NCI-H187 treated with DMSO at 0.1 percent for 48 hours (cell line): ENCODE measurements at regions not wholly inside any gene's neighbourhood (a gene's known extent, or its start where the extent isn't known, plus 50 kb on each side); places are given as distances from the start of the nearest gene placed in this dataset.

Experiments used
- DNase-seq: peaks from one replicate; lab custom pipeline; 2025; lab: John Stamatoyannopoulos, UW

DNA sequence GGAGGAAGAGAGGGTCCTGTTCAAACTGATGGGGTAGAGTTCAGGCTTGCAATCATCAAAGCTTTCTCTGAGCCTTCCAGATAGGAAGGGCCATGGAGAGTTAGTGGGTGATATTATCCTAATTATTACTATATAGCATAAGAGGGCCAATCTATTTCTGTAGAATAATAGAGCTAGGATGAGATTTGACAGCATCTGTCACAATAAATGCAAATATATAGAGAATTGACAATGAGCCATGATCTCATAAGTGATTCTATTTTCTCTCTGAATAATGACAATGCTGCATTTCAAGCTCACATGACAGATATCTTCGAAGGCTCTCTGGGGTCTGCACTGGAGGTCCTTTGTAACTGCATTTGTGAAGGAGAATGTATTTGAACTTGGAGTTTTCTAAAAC is 521.9 kb upstream of the CELF4 start:
- no peak for DNase-seq

DNA sequence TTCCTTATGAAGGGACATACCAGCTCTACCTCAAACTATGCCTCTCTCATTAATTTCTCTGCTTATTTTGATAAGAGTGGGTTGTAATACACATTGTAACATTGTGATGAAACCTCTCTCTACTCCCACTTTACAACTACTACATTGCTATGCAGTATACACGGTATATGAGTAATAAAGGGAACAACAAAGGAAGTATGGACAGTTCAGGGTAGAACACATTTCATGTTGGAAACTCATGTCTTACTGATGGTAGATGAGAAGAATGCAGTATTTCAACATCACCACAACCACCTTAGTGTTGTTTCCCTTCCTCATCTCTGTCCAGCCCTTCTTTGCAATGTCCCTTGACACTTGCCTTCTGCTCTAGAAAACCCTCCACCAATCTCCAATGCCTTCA is 515.9 kb upstream of the CELF4 start:
- no peak for DNase-seq

DNA sequence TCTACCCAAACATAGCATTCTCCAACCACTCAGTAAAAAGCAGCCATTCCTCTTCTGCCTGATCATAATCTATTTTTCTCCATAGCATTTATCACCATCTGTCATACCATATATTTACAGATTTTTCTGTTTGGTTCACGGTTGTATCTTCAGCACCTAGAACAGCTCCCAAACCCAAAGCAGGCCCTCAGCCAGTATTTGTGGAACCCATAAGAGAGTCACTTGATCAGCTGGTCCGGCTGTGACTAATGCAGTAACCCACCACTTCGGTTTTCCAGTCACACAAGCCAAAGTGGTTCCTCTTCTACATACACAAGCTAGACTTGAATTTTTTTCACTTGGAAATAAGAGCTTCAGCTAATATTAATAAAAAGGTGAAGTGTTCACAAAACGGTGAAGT is 511.6 kb upstream of the CELF4 start:
- no peak for DNase-seq

DNA sequence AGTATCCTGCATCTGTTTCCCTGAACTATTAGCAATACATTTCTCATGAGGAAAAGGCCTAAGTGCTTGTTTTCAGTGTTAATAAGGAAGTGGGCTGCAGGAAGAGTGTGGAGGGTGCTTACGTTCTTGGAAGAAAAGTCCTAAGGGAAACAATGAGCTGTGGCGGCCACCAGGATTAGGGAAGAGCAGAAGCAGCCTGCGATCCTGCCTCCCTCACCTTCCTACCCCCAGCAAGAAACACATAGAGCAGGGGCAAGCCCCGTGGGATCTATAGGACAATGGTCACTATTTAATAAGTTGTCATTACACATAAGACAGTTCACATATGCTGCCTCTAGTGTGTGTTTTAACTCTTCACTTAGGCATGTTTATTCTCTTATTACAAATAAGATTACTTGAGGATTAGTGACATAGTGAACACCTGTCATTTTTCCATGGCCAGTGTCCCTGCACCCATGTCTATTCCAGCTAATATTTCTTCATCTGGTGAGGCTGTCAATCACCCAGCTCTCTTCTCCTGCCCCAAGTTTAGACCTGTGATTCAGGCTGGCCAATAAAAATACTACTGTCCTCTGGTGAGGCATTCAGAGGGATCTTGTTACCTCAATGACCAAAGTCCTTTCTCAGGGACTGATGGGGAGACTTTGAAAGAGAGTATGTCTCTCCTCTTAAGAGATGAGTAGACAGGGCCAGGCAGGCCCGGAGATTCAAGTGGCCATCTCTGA is 510.9 kb upstream of the CELF4 start:
- DNase-seq = no peak

DNA sequence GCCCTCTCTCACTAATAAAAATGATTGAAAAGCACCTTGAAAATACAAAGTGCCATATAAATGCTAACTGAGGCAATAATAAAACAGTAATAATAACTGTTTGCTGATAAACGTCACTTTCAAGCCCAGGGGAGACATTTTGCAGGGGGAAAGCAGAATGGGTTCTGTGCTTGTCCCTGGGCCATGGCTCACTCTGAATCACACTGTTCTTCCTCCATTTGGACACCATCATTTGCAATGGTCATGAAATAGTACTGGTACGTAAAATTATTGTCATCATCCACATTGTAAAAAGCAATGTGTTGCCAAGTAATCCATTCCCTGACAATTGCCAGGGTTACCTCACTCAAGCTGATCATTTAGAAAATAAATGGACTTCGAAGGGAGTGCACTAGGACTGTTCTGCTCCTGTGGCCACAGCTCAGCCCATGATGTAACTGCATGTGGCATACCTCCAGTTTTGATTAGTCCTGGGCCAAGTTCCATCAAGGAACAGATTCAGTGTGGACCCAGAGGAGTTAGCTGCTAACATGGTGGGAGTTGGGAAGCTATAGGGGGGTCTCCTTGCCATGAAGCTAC is 508.8 kb upstream of the CELF4 start:
- no peak for DNase-seq

DNA sequence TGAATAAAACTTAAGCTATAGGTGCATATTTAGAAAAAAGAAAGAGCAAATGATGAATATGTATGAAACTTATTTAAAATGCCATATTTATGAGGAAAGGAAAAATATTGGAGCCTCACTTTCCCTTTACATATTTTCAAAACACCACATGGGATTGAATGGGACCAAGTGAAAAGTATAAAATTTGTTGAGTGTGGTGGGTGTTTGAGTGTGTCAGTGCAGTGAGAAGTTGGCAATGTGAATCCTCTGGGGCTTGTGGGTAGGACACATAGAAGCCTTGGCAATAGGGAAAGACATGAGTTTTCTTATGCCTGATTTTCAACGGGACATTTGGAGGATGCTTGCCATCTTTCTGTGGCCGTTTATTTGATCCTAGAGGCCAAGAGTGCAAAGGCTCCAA is 502.2 kb upstream of the CELF4 start:
- DNase-seq = no peak

DNA sequence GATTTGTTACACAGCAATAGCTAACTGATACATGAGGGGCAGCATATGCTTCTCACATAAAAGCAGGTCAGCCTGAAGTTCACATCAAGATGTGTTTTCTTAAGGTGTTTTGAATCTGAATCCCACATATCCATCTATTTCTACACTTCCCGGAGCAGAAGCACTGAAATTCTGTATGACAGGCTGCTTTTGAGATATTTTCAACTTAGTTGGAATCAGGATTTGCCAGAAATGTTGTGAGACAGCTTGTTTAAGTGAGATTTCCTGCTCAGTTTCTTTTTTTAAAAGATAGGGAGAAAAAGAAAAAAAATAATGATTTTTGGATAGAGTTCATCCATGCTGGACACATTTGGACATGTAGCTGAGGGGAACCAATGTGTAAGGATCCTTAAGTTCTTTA is 501.5 kb upstream of the CELF4 start:
- DNase-seq = no peak

DNA sequence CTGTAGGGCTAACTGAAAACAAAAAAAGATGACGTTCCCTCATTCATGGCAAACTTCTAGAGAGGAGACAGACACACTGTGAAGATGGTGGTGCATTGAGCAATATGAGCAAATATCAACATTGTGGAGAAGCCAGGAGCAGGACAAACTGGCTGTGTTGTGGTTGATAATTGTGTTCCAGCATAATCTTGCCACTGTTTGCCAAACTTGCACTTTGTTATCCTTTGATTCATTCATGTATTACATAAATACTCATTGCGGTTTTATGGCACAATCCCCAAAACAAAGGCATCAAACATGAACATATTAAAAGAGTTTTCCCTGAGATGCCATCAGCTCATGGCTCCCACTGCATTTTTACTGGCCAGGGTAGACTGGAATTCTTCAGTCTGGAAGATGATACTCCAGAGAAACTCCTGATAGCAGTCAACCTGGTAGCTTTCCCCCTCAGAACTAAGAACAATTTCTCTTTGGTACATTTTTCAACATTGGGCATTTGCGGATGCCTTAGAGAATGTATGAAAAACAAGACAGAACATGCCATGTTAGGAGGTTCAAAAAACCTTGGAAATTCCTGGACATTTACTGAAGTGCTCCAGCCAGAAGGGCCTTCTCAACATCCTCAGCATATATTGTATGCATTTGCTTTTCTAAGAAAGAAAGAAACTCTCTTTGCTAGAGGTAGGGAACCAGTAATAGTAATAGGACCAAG is 487.4 kb upstream of the CELF4 start:
- DNase-seq = no peak

DNA sequence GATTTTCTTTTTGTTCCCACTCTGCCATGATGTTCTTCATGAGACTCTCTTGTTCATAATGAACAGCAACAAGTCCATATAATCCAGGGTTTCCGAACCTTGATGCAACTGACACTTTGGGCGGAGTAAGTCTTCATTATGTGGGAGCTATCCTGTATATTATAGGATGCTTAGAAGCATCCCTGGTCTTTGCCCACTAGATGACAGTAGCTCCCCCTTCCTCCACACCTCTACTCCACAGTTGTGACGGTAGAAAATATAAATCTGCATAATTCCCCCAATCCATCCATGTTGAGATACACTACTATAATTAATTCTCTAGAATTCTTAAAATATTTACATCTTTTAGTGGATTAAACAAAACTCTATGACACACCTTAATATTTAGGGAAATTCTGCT is 482.2 kb upstream of the CELF4 start:
- DNase-seq = no peak

DNA sequence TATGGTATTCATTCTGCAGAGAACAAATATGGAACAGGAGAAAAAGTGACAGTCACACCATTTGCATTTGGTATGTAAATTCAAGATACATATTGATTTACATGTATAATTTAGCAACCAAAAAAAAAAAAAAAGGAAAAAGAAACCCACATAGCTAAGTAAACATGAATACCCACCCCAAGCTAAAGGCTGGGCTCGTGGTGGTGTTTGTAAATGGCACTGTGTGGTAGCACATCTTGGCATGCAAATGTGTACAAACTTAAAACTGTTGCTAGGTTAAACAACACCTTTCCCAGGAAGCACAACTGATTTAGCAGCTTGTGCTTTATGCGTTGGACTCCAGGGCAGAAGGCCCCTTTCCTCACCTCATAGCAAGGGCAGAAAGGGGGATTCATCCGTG is 481.1 kb upstream of the CELF4 start:
- DNase-seq = no peak

DNA sequence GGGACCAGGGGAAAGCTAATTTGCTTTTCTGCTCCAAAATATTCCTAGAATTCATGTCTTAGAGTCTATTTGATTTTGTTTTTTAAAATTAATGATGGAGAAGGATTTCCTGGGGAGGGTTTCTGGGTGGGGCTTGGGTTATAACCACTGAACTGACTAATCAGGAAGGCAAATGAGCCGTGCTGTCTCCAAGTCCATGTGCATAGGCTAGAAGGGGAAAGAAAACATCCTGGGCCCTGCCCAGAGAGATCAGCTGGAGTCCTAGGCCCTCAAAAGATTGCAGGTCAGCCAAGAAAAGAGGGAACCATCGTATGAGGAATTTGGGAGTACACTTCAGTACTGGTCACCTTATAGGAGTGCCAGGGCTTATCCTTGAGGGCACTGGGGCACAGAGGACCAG is 480.2 kb upstream of the CELF4 start:
- DNase-seq = no peak

DNA sequence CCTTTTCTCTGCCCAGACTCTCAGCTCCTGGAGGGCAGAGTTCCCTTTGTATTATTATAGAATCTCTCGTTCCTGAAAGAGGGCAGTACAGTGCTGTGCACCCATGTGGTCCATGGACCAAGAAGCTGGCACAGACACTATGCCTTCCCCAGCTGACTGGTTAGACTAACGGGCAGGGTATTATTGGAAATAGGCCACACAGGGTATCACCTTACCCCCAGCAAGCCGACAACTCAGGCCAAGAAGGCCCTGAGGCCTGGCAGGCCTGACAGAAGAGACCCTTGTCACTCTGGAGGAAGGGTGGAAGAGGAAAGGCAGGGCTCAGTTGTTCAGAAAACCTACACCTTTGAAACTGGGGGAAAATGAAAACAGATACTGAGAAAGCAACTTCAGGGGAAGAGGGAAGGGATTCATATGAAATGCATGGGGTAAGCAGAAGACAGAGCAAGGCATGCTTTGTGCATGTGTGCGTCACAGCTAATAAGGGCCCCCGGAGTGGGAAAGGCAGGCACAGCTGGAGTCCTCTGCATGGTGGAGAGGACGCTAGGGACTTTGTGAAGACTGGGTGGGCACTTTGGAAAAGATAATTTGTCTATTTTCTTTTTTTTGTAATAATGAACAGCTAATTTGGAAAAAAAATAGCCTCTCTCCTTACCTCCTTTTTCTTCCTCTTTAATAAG is 476.8 kb upstream of the CELF4 start:
- no peak for DNase-seq

DNA sequence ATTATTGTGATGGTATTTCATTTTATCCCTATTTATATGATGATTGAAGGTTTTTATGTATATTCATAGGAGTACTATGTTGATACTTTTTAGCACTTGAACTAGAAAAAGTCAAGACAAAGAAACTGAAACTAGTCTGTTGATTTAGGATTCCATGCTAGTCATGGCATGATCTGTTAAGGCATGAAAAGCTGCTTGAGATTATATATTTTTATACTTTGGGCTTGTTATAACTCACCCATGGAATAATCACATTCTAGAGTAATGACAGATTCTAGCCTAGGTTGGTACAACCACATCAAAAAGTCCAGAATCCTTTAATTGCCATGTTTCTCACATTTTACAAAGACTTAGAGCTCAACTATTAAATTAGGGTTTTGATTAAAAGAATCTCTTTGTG is 472.6 kb upstream of the CELF4 start:
- DNase-seq = no peak

DNA sequence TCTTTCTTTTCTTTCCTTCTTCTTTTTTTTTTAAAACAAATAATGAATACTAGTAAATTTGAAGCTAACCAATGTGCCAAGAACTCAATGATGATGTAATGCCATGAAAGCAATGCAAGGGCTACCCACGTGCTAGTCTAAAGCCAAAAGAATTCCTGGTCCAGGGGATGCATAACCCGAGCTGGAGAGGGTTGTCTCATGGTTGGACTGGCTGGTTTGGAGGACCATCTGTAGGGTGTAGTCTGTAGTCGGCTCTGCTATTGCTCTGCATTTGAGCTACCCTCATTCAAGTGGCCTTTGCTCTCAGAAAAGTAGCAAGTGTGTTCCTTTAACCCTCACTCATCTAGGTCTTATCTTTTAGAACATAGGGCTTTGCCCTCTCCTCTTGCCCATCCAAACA is 469.6 kb upstream of the CELF4 start:
- no peak for DNase-seq

DNA sequence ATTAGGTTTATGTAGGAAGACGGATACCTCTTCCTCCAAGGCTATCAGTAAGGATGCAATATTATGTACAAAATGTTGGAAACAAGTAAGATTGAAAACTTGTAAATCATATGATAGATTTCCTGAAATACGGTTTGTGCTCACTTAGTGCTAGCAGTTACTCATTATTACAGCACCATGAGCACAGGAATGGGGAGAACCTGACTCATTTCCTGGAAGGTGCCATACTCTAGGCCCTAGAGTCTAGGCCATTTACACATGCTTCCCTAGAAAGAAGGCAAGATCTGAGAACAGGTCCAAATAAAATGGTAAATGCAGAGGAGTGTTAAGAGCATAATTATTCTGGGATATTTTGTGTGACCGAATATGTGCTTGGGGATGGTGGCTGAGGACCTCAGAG is 467.7 kb upstream of the CELF4 start:
- DNase-seq = no peak

DNA sequence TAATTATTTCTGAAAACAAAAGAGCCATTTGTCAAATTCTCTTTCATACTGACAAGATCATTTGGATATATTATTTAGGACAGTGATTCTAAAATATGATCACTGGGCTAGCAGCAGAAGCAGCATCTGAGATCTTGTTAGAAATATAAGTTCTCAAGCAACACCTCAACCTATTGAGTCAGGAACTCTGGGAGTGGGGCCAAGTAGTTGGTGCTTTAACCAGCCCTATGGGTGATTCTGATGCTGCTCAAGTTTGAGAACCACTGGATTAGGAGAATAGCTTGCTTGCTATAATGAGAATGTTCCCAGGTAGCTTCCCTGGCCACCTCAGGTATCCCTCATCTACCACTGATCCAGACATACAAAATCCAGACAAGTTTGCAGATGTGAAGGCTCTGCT is 466.9 kb upstream of the CELF4 start:
- no peak for DNase-seq

DNA sequence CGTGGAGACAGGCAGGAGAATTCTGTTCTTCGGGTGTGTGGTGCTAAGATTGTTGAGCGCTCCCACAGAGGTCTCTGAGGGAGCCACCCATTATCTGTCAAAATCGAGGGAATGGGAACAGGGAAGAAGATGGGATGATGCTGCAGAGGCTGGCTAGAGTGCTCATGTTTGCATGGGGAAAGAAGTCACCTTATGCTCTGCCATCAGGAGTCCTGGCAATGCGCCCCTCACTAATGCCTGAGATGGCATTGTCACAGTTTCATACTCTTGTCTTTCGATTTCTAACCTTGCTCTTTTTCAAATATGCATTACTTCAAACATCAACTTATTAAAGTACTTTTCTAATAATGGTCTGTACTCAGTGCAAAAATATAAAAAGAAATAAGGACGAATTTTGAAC is 463.3 kb upstream of the CELF4 start:
- no peak for DNase-seq

DNA sequence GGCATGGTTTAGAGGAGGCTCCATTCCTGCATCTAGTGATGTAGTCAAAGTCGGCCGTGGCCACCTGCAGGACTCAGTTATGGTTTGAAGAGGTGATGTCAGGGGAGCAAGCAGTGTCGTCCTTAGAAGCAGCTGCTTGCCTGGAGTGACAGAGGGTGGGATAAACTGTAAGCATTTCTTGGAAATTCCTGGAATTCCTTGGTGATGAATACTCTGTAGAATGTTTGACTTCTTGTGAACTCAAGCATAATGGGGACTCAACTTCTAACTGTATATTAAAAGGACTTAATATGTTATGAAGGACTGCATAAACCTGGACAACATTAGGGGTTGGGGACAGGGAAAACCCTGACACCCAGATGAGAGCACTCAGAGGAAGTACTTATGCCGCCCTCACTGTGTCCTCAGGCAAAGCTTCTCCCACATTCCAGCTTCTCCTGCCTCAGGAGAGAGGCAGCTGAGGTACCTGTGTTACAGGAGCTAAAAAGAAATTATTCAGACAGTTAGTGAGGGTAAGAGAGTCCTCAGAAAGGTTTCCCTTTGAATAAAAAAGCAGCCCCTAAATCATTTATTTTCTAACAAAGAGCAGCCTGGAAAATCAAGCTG is 459.9 kb upstream of the CELF4 start:
- no peak for DNase-seq

DNA sequence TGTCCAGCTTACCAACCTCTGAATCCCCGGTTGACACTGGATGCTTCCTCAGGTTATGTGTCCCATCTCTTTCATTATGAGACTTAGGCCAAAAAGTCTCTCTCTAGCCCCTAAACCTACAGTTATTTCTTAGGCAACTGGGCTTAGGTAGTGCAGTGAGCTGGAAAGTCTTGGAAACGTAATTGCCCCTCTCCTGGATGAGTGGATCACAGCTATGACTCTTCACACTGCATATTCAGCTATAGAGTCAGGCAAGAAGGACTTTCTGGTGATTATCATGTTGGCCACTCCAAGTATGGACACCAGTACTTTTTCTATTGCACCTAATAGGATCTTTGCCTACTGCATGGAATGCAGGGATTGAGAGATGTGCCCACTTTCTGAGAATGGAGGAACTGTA is 458.3 kb upstream of the CELF4 start:
- no peak for DNase-seq

DNA sequence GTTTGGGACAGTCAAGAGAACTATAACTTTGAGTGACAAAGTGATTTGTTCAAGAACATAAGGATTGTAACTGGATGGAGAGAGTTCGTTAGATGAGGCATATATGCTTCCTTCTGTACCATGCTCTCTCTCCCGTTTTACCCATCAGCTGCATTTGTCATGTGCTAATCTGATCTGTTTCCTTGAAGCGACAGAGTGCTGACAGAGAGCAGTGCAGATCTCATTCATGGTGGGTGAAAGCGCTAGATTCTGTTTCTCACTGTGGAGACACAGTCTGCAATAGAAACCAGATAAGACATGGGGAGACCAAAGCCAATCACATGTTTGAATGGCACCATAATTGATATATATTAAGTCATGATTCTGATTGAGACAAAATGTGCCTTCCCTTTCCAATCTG is 456.6 kb upstream of the CELF4 start:
- DNase-seq = no peak

DNA sequence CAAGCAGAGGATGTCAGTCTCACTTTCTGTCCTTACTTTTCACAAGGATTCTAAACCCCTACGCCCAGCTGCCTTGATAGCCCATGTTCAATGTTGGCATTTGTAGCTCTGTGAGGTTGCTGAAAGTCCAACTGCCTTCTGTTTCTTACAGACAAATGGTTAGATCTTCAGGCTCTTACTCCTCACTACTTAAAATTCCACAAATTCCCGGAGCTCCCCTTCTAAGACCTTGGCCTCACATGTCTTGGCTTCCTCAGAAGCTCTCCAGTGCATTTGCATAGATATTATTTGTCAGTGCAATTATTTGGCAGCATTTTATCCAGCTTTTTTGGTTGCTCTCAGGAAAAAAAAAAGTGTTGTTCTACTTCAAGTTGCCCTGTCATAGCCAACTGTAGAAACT is 453.7 kb upstream of the CELF4 start:
- DNase-seq = no peak

DNA sequence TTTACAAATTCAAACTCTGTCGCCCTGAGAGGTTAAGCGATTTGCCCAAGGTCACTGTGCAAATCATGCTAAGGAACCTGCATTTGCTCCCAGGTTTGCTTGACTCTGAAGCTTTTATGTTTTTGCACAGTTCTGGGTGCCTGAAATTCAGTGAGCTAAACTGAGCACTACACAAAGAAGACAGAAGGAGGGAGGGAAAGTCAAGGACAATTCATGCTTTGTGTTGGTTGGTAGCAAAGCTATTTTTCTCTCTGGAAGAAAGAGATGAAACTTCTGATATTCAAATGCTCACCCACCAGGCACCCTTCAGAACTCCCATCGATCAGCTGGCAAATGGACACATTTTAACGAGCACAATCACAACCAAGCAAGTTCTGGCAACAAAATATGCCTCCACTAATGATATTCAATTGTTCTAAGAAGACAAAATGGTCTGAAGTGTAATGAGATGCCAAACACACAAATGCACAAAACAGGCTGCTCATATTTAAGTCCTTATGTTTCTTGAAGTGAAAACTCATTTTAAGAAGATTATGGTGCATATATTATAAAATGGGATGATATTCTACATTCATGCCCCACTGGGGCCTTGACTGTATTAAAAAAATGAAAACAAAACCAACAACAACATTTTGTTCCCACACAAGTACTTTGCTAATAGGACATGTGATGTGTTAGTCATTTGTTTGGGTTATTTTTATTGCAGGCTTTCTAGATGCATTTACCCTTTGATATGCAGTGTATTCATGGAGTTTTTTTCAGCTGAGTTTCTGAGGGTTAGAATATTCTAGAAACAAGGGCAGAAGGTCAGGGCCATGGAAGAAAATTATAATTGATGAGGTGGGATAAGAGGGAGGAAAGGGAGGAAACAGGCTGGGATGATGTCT is 445.6 kb upstream of the CELF4 start:
- DNase-seq = no peak
